HG02938 (cell line): ENCODE measurements at regions not wholly inside any gene's neighbourhood (a gene's known extent, or its start where the extent isn't known, plus 50 kb on each side); places are given as distances from the start of the nearest gene placed in this dataset.
"Not testable (repeated sequence)": the region's sequence is repeated elsewhere in the genome, so short reads cannot be mapped to it uniquely, and the experiment has no call there.

ENCODE experiments used
- ATAC-seq: cut with Tn5 transposase; IDR thresholded peaks from one replicate; pipeline ENCODE4 v1.9.1; 2021; ENCODE audit warnings: mild to moderate bottlenecking, moderate library complexity; ENCODE audit not compliant: unreplicated experiment

DNA sequence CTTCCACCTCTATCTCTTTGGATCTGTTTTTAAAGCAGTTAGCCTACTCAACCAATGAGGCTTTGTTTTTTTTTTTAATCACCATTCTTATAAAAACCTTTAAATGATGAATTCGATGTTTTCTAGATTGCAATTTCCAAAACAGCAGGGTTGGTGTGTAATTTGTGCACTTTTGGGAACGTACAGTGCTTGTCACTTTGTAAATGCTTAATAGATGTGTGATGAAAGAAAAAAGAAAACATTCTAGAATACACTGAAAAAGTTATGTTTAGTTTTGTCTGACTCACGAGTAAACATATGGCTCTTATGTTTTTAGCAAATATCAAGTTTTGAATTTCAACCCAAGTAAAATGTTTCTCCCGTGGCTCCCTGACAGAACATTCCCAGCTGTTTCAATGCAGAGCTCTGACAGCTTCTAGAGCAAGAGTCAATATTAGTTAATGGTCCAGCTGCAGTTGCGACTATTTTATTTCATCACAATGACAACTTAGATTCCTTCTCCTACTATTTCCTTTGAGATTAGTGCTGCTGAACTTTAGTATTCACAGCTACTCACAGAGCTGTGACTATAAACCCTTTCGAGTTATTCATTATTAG is 362.5 kb upstream of the ADAMTS5 start:
- no peak for ATAC-seq

DNA sequence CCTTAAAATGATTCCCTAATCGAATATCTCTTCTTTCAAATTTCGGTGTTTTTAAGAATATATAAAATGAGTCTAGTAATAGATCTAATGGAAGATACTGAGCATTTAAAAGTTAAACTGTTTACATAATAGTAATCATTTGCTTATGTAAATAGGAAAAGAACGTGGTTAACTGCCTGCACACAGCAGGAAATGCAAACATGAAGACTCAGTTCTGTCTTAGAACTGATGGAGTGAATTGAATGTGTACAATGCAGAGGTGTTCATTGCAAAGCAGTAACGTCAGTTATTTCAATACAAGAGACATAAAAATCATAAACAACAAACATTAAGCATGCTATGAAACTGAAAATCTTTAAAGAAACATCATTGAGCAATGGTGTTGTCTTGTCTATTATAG is 359.4 kb upstream of the ADAMTS5 start:
- no peak for ATAC-seq

GRCh38 chr21:27323331-27323730 is 356.4 kb upstream of the ADAMTS5 start:
- ATAC-seq: no peak

- no peak for ATAC-seq
These were observed 354.9 kb upstream of the ADAMTS5 start for GRCh38 chr21:27321791-27322190.

GRCh38 chr21:27320868-27321267 is 354.0 kb upstream of the ADAMTS5 start:
- ATAC-seq: no peak

DNA sequence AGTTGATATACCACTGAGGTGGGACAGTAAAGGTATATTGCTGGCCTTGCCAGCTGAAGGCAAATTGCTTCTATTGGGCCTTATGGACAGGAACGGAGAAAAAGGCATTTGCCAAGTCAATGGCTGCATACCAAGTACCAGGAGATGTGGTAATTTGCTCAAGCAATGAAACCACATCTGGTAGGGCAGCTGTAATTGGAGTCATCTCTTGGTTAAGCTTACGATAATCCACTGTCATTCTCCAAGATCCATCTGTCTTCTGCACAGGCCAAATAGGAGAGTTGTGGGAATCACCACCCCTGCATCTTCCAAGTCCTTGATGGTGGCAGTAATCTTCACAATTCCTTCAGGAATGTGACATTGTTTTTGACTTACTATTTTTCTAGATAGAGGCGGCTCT is 350.7 kb upstream of the ADAMTS5 start:
- not testable (repeated sequence) for ATAC-seq

DNA sequence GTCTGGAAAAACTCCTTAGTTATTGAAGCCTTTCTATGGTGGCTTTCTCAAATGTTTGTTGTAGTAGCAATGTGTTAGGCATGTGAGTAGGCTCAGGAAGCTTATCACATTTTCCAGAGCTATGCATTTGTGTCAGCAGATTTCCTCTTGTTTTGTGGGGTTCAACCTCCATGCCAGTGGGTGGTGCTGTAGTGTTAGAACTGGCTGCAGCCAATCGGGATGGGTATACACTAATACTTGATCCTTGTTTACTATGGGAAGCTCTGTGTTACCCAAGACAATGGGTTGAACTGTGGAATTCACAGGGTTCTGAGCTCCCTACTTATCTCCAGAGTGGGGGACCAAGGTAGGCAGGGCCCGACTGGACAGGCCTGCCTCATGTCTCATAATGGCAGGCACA is 348.5 kb upstream of the ADAMTS5 start:
- no peak for ATAC-seq

GRCh38 chr21:27314131-27314530 is 347.2 kb upstream of the ADAMTS5 start:
- no peak for ATAC-seq

DNA sequence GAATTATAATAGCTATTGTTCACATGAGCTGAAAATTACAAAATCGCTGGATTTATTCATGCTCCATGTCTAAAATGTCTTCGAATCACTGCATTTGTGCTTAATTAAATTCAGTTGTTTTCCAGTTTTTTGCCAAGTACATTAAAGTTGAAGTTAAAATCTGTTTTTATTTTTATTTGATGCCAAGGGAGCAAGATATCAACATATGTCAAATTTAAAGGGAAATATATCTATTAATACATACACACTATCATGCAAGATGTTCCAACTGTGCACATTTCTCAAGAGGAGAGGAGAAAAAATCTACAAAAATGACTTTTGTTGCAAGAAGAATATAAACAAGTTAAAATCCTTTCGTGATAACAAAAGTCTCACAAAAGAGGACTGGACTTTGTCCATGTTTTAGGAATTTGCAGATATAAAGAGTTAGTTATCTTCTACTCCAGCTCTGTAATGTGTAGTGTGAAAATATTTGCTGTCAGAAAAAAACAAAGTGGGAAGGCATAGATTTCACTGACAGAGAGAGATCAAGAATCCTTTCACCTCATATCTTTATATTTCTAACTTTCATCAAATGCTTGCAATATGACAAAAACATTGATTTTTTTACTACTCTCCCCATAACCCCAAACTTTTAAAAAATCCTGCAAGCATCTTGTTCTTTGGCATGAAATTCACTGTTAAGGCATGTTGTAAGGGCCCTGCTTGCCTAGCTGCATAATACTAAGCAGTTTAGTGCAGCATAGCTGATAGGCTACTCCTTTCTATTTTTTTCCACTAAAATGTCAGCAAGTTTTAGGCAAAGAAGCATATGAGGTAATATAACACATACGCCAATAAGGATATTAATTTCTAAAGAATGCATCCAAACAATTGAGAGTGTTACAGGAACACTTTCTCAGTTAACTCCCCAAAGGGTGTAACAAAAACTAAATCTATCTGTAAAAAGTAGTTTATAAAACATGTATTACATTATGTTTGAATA is 340.2 kb upstream of the ADAMTS5 start:
- ATAC-seq: no peak

- no peak for ATAC-seq
These were observed 339.3 kb upstream of the ADAMTS5 start for GRCh38 chr21:27306206-27306605.

GRCh38 chr21:27301220-27301619 is 334.3 kb upstream of the ADAMTS5 start:
- no peak for ATAC-seq

GRCh38 chr21:27300770-27301169 is 333.9 kb upstream of the ADAMTS5 start:
- ATAC-seq: no peak

GRCh38 chr21:27298465-27298864 is 331.6 kb upstream of the ADAMTS5 start:
- ATAC-seq: no peak

DNA sequence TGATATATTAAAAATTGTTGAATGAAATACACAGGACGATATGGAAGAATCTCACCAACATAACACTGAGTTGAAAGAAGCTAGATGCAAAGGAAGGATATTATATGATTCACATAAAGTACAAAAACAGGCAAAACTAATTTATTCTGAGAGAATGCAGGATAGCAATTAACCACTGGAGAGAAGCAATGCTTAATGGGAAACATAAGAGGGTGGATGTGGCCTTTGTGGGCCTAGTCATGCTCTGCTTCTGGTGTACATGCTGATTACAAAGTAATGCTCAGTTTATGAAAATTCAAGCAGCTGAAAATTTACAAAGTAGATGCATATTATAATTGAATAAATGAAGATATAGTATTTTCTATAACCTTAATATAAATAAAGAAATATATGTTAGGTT is 326.4 kb upstream of the ADAMTS5 start:
- ATAC-seq: no peak

DNA sequence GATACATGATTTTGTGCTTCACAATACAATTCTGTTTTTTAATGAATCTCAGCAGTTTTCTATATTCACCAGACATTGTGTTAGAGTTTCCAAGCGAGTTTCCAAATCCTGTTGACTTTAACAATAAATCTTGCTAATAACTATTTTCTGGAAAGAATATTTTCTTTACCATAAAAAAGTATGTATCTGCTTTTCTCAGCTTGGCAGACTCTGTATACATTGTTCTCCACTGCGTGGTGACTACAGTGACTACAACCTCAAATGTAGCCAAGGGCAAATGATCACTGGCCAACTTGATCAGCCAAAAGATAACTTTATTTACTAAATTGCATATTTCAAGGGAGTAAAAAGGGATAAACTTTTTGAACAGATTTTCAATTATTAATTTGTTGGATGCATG is 325.9 kb upstream of the ADAMTS5 start:
- ATAC-seq: no peak

DNA sequence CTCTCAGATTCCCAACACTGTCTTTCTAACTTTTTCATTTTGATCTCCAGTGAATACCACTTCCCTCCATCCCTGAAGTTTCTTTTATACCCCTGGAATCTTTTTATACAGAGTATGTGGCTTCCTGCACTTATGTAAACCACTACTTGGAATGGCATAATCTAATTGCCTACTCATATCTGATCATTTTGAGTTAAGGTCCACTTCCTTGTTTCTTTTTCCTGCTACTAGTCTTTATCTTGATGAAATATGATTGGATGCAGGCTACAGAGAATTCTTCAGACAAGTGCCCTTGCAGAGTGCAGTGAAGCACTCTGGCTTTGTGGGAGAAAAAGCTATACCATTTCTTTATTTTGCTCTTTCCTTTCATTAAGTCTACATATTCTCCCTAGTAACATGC is 325.3 kb upstream of the ADAMTS5 start:
- ATAC-seq: no peak

DNA sequence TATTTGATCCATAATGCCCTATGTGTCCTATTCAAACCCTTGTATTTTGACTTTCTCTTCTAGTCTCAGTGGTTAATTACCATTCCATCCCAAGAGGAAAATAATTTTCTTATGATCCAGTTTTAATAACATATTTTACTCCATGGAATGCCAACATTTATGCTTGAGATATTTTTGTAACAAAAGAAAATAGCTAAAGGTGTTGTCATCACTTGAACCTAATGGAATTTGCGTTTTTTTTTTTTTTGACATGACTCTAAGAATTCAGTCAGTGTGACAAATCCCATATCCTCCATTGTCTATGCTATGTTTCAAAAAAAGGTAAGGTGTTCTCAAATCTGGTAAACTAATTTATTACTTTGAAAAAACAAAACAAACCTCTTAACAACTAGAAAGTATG is 324.1 kb upstream of the ADAMTS5 start:
- no peak for ATAC-seq

DNA sequence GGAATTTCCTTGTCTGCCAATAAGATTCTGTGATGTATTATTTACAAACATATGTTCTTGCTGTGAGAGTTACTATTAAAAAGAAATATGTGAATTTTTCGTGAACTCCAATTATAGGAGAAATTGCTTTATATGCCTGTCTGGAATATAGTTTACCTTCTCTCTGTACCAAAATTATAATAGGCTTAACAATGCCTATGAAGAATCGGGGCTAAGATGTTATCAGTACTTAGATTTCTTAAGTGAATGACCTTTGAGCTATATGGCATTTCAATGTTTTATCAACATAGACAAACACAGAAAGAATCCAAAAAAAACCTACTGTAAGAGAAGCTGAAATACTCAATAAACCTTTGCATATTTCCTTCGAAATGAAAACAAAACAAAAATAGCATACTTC is 323.1 kb upstream of the ADAMTS5 start:
- ATAC-seq: no peak

GRCh38 chr21:27286760-27287159 is 319.9 kb upstream of the ADAMTS5 start:
- no peak for ATAC-seq

GRCh38 chr21:27277110-27277509 is 310.2 kb upstream of the ADAMTS5 start:
- no peak for ATAC-seq

GRCh38 chr21:27275294-27275927 is 308.5 kb upstream of the ADAMTS5 start:
- no peak for ATAC-seq

DNA sequence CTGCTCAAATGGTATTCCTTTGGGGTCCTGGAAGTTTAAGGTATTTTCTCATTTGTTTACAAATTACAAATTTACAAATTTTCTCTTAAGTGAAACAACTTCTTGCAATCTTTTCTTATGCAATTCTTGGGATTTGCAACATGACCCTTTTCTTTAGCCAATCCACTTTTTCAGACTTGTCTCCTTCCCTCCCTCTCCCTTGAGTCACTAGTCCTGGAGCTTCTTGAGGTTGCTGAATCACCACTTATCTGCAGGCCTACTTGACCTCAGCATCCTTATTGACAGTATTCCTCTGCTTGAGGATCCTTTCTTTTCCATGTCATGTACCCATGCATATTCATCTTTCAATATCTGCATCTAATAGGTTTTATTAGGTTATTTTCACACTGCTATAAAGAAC is 302.8 kb upstream of the ADAMTS5 start:
- no peak for ATAC-seq
